Frontal cortex (tissue), 3 donors: ENCODE measurements at regions not wholly inside any gene's neighbourhood (a gene's known extent, or its start where the extent isn't known, plus 50 kb on each side); places are given as distances from the start of the nearest gene placed in this dataset.

ENCODE experiments used
- DNase-seq, 2 donors: peaks; one replicate each; pipeline ENCODE4 v3.0.0; 2012; ENCODE audit warnings: low spot score in 2 of 2
- FAIRE-seq: peaks from 2 replicates; lab custom pipeline; 2012; peaks lifted over from hg19 to GRCh38; lab: Jason Lieb, UNC
- donor health status: control.
- donor health status: control.
- donor health status: control.

DNA sequence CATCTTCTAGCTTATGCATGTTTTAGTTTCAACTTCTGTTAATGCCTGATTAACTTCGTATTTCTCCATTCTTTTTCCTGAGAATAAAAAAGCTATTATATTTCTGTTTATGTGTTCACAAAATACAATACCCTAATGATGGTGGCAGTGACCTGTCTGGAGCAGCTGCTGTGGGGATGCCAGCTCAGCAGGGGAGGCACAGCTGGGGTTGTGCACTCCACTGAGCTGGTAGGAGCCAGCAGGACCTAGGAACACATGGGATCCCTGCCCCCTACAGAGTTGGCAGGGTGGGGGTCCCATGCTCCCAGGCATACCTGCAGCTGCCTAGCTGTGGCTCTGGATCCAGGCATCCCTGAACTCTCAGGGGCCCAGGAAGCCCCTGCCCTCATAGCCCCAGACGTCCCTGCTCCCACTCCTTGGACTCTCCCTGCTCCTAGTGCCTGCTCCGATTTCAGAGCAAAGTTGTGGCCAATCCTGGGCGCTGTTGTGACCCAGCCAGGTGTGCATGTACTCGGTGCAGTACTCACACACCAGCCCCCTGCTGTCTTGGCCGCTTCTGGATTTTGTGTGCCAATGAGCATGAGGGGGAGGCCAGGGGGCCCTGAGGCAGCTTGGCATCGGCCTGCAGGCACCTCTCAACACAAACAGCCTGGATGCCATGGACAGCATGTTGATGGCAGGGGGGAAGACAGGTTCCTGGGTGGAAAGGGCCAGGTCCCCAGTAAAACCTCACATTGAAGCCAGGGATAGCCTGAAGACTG is 546.0 kb downstream of the ZNF804A start:
- DNase-seq = no peak
- no peak for FAIRE-seq

DNA sequence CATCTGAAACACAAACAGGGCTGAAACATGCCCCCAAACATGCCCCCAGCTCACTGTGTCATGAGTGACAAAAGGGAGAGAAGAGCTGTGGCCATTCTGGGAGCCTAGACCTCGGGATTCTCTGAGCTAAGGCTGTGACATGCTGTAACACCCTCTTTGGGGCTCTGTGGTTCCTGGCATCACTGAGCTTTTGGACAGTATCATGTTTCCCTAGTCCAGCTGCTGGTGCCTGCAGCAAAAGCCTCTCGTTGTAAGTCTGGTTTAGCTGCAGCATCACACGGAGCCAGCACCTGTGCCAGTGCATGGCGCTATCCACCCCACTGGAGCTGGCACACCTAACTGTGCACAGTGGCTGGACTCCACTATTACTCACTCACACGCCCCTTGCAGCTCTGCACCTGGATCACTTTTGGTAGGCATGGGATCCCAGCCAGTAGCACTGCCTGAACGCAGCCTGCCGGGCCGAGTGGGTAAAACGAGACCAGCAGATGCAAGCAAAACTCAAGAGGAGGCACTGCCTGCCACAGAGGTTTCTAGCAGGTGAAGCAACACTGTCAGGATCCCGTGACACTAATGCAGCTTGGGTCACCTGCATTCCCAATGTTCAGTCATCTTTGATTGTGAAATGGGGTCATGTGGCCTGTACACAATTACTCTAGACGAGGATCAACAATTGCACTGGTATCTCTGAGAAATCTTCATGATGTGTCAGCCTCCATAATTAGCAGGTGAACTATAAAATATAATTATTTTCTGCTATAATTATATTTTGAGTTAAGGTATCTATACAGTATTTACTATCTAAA is 547.2 kb downstream of the ZNF804A start:
- FAIRE-seq = no peak

DNA sequence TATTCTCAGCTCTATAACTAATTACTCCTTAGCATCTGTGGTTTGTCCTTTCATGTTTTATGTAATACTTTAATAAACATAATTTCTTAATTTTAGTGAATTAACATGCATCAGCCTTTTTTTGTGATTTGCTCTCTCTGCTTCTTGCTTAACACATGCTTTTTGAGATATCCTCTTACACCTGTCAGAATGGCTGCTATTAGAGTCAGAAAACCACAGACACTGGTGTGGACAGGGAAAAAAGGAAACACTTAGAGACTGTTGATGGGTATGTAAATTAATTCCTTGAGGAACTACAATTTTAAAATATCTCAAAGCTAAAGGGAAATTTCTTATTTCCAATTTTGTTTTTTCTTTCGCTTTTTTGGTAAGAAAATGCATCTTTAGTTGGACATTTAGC is 549.0 kb downstream of the ZNF804A start:
- DNase-seq = no peak
- no peak for FAIRE-seq

More for the DNA sequence above, 547.2 kb downstream of the ZNF804A start:
- DNase-seq = no peak

DNA sequence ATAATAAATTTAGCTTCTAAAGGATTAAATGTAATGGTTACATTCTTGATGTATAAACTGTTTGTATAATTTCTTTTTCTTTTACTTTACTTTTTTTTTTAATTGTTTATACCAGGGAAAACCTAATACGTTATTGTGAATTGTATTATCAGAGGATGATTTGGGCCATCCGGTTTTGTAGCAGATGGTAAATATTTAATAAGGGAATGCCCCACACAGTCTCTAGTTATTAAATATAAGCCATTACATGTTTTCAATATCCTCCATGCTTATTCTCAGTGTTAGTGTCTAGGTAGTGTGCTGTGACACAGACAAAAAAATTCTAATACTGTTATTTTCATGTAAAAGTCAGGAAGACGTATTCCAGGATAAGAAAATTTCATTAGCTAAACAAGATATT is 553.9 kb downstream of the ZNF804A start:
- FAIRE-seq = no peak

DNA sequence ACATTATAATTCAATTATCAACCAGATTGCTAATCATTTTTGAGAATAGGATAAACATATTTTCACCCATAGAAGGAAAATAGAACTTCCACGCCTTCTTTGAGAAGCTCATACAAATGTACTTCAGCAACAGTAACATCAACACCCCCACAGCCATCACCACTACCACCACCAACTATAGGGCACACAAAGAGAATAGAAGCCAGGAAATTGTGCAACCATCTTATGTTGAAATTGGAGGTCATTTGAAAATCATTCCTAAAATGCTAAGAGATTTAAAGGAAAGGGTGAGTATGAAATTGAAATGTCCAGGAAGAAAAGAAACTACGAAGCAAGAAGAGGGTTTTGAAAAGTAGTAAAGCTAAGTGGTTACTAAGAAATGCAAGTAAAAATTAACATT is 563.4 kb downstream of the ZNF804A start:
- DNase-seq (no peak), FAIRE-seq (no peak)

More for the DNA sequence above, 553.9 kb downstream of the ZNF804A start:
- DNase-seq = no peak

DNA sequence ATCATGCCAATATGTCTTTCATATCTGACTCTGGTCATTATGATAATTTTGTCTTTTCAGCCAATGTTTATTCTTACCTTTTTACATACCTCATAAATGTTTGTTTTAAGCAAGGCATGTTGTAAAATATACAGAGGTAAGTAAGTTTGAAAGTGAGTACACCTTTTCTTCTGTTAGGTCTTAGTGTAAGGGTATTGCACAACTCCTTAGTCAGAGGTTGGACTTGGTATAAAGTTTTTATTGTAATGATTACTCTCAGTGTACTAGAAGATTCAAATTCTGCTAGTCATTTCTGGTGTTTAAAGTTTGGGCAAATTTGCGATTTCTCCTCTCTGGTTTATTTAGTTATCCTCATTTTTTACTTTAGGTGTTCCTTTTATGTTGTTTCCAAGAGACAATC is 564.3 kb upstream of the FSIP2 start:
- DNase-seq = no peak
- no peak for FAIRE-seq

DNA sequence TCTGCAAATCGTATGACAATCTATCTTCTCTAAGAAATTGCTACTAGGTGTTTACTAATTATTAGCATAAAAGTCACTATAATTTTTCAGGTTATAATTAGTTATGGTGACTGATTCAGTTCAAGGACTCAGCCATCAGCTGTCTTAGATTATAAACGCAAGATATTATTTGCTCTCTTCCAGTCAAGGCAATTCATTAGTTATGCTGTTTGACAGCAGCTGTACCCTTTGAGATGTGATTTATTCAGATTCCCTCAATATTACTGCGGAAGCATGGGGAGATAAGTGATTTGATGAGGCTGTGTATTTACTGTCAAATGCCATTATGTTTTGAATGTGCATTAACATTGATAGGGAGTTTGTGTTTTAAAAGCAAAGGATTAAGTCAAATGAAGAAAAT is 558.9 kb upstream of the FSIP2 start:
- no peak for FAIRE-seq
- DNase-seq = no peak

DNA sequence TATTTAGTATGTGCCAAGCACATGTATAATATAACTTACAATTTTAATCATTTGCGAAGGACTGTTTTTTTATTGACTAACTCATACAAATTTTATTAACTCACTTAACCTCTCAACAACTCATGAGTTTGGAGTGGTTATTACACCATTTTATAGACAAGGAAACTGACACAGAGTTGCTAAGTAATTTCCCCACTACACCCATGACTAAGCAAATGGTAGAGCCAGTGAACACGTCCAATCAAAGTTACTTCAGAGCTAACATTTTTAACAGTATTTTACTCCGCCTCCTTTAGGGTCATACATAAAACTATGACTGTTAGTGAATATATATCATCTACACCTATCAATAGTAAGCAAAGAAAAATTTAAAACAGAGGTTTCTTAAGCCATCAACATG is 556.7 kb upstream of the FSIP2 start:
- no peak for FAIRE-seq
- no peak for DNase-seq

DNA sequence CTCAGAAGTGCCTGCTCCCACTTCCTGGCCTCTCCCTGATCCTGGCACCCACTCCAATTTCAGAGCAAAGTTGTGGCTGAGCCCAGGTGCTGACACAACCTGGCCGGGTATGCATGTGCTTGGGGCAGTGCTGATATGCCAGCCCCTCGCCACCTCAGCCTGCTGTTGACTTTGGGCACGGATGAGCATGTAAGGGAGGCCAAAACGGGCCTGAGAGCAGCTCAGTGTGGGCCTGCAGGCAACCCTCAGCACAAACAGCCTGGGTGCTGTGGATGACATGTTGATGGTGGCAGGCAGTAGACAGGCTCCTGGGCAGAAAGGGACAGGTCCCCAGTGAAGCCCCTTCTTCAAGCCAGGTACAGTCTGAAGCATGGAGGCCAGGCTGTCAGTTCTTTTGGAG is 553.6 kb upstream of the FSIP2 start:
- no peak for FAIRE-seq

DNA sequence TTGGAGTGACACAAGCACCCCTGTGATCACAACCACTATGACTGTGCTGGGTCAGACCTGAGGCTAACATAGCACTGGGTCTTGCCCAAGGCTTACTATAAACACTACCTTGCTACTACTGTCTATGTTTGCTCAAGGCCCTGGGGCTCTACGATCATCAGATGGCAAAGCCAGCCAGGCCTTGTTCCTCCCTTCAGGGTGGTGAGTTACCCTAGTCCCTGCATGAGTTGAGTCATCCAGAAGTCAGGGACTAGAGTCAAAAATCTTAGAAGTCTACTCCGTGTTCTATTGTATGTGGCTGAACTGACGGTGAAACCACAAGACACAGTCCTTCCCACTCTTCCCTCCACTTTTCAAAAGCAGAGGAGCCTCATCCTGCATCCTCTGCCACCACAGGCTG is 551.2 kb upstream of the FSIP2 start:
- FAIRE-seq = no peak
- no peak for DNase-seq

More for the DNA sequence above, 553.6 kb upstream of the FSIP2 start:
- no peak for DNase-seq

DNA sequence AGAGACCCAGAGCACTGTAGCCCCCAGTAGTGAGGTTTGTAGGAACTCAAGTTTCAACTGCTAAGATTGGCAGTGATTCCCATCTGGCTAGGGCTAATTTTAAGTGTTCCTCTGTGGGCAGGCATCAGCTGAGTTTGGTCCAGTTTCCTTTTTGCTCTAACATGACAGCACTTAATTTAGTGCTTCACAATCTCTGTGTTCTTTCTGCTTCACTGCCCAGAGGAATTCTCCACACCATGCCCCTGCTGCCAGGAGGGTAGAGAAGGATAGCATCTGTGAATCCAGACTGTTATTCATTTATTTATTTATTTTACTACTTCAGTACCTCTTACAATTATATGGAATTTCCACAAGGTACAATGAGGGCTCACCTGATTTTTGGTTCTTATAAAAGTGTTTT is 549.9 kb upstream of the FSIP2 start:
- FAIRE-seq (no peak), DNase-seq (no peak)

DNA sequence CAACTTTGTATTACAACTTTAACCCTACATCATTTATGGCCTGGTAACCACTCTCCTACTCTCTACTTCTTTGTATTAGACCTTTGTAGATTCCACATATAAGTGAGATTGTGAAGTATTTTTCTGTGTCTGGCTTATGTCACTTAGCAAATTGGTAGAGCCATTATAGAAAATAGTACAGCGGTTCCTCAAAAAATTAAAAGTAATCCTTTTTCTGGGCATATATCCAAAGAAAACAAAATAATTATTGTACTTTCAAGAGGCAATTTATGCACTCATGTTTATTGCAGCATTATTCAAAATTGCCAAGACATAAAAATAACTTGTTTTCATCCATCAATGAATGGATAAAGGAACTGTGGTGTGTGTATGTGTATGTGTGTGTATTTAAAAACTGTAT is 537.5 kb upstream of the FSIP2 start:
- DNase-seq = no peak

DNA sequence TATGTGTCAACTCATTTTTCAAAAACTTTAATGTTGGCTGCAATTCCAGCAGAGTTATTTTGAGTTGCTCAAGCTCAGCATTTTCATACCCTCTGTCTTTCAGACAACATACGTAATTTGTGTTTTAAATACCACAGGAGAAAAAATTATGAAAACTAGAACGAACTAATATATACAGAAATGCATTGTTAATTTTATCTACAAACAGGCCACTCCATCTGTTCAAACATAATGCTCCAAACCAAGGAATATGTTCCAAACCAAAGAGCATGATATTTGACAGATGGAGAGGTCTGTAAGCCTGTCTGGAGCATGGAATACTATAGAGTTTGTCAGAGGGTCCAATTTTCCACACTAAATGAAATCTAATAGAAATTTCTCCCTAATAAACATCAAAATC is 536.2 kb upstream of the FSIP2 start:
- no peak for FAIRE-seq
- no peak for DNase-seq

More for the DNA sequence above, 537.5 kb upstream of the FSIP2 start:
- no peak for FAIRE-seq

DNA sequence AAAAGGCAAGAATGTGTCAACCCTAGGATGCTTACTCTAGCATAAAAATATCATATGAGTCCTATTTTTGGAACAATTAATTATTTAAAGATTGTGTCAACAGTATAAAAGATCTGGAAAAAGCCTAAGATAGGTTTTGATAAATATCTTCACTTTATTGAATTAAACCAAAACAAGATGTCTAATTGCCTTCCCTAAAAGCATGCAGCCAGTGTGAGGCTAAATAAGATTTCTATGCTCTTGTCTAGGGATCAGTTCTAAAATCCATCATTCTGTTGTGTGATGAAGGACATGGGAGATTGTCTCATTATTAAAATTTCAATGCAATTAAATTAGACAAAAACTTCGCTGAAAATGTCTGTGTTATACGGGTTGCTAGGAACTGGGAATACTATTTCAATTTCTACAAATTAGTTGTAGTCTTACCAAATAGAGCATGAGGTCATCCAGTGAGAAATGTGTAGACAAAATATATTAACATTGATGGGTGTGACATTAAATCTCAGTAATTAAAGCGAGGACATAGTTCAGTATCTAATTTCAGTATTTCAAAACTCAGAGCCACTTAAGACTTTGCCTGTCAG is 535.6 kb upstream of the FSIP2 start:
- FAIRE-seq (no peak), DNase-seq (no peak)

DNA sequence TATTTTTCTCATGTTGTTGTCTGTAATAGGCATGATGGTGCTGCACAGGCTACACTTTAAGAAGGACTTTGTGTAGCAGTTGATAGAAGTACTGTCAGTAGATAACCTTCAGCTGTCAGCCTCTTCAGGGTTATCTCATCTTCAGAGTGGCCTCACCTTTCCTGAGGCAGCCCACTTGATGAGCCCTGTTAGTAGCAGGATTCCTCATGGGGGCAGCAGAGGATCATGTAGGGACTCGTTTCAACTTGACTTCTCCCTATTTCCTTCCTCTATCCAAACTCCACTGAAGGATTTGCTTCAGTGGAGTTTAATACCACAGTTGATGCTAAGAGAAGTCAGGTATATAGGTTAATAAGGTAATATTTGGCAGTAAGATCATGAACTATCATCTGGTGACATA is 530.3 kb upstream of the FSIP2 start:
- DNase-seq (no peak), FAIRE-seq (no peak)

DNA sequence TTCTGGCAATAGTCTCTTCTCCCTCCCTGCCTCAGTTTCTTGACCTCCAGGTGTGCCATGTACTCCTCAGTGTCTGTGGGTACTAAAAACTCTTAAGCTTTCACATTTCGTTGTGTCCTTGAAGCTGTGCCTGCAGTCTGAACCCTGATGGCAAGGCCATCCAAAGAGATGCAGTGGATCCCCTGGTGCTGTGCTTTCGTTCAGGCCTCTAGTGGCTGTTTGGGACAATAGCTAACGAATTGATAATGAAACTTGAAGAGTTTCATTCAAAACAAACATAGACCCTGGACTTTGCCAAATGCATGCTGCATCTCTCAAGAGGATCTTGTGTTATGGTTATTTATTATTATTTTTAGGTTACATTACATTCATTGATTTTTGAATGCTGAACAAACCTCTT is 523.1 kb upstream of the FSIP2 start:
- no peak for DNase-seq
- no peak for FAIRE-seq

DNA sequence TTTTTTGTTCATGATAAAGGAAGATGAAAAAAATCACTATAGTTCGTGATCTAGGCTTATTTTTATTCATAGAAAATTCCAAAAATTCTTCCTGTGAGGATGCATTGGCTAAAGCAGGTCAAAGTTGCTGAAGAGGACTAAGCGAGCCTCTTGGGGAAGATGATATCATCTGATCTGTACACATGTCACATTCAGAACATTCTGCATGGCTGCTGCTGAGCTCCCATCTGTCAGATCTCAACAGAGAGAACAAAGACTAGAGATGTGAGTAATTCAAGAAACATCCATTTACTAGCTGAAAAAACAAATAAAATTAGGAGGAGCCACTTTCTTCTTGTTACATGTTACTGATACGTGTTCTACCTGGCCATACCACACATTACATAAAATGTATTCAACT is 518.6 kb upstream of the FSIP2 start:
- FAIRE-seq (no peak), DNase-seq (no peak)

DNA sequence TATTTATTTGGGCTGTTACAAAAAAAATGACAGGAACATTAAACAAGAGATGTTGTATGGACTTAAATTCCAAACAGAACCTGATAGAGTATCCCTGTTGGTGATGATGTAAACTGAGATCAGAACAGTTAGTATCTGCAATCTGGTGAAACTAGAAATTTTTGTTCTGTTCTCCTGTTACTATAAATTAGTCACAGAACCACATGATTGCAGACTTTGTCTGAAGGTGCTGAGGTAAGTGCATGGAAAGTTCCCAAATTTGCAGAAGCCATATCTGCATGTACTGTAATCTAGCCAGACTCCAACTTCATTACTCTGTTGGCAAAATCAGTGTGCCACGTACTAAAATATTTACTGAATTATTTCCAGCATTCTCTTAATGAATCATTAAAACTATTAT is 516.3 kb upstream of the FSIP2 start:
- no peak for DNase-seq
- FAIRE-seq = no peak

DNA sequence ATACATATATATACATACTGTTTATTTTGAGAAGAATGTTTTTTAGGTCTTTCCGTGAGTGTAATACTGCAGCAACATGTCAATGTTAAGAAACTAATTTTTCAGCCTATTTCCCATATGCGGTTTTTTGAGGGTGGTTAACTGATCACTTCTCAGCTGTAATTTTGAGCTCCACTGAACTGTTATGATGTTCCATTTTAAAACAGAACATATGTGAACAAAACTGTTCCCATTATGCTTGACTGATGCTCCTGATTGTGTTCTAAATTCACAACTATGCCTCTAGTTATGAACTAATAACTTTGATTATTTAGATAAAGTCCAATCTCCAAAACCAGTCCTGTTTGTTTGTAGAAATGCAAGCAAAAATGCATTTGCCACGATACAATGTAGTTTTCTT is 511.2 kb upstream of the FSIP2 start:
- FAIRE-seq = no peak
- DNase-seq = no peak

DNA sequence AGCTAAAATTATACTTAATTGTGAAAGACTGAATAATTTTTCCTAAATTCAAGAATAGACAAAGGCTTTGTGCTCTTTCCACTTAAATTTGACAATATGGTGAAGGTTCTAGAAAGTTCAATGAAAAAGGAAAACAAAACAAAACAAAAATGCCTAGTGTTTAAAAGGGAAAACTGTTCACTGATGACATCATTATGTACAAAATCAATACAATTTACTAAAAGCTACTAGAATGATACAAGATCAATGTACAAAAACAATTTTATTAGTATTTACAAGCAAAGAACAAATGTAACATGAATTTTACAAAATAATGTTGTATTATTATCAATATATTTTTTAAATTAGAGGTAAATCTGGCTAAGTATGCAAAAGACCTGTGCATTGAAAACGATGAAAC is 499.1 kb upstream of the FSIP2 start:
- DNase-seq = no peak
- FAIRE-seq = no peak

DNA sequence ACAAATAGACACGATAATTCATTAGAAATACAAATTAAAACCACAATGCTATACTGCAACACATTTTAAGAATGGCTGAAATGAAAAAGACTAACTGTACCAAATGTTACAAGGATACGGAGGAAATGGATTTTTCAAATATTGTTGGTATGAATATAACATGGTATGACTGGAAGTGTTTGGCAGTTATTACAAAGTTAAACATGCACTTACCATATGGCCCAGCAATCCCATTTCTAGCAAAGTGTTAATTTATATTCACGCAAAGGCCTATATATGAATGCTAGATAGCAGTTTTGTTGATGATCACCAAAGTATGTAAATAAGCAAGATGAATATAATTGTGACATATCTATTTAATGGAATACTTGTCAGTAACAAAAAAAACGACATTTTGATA is 497.8 kb upstream of the FSIP2 start:
- DNase-seq (no peak), FAIRE-seq (no peak)
